ENCODE measurements at regions not wholly inside any gene's neighbourhood (a gene's known extent, or its start where the extent isn't known, plus 50 kb on each side); places are given as distances from the start of the nearest gene placed in this dataset.

GRCh38 chr18:6561420-6561861, 146.7 kb upstream of the L3MBTL4 start:
- H3K27ac ChIP-seq: no peak overlapping the region
- no peak for TF ChIP-seq CTCF (conservative IDR thresholded peaks at IDR 0.05)

GRCh38 chr18:6561862-6562291, 147.2 kb upstream of the L3MBTL4 start:
- TF ChIP-seq CTCF (conservative IDR thresholded peaks at IDR 0.05): no peak
- no peak overlapping the region for H3K27ac ChIP-seq

- no peak for TF ChIP-seq CTCF (conservative IDR thresholded peaks at IDR 0.05)
- H3K27ac ChIP-seq: no peak overlapping the region
These were observed 149.2 kb upstream of the L3MBTL4 start for GRCh38 chr18:6563896-6564295.

- H3K27ac ChIP-seq: no peak overlapping the region
- TF ChIP-seq CTCF (conservative IDR thresholded peaks at IDR 0.05): no peak
These were observed 150.5 kb upstream of the L3MBTL4 start for GRCh38 chr18:6564950-6565814.

- TF ChIP-seq CTCF (conservative IDR thresholded peaks at IDR 0.05): no peak
- H3K27ac ChIP-seq: peak overlapping the region; percentile 32; the same call in 1 of the 2 replicates
These were observed 151.0 kb upstream of the L3MBTL4 start for GRCh38 chr18:6565815-6566081.

GRCh38 chr18:6566338-6566911, 151.7 kb upstream of the L3MBTL4 start:
- H3K27ac ChIP-seq: peak overlapping the region; percentile 32
- no peak for TF ChIP-seq CTCF (conservative IDR thresholded peaks at IDR 0.05)

- no peak overlapping the region for H3K27ac ChIP-seq
- no peak for TF ChIP-seq CTCF (conservative IDR thresholded peaks at IDR 0.05)
These were observed 155.1 kb upstream of the L3MBTL4 start for GRCh38 chr18:6569813-6570212.

All from VCaP (cell line).